ENCODE measurements at regions not wholly inside any gene's neighbourhood (a gene's known extent, or its start where the extent isn't known, plus 50 kb on each side); places are given as distances from the start of the nearest gene placed in this dataset.
"Not testable (repeated sequence)": the region's sequence is repeated elsewhere in the genome, so short reads cannot be mapped to it uniquely, and the experiment has no call there.

DNA sequence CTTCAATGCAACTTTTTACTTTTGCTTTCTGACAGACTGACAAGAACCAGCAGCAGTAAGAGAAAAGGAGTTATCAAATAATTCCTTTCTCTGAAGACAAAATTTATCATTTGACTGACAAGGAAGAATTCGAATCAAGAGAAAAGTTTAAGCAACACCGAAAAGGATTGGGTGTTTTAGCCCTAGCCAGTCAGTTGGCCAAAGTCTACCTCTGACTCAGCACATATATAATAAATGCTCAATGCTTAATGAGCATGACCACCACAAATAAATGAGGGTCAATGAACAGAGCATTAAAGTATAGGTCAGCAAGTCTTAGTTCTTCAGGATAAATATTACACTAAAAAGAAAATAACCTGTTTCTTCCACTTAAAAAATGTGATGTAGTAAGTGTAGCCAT, 1603.5 kb upstream of the C9orf72 start:
- Mint-ChIP-seq H3K4me1 (peaks cover 9 to 32% of the 10 kb centered on the region in 2 donors), H3K4me3 (no peak overlapping the region), H3K27me3 (ENCODE audit: low read depth in 2 of 2) (no peaks in the 10 kb centered on the region), H3K9me3 (peaks cover 0 to 2% of the 10 kb centered on the region in 2 donors), H3K36me3 (no peaks in the 10 kb centered on the region), H3K27ac (no peak overlapping the region)
- H3K27ac ChIP-seq (ENCODE audit: low read length): no peak overlapping the region
- H3K4me3 ChIP-seq (ENCODE audit: low read length): no peak overlapping the region
- DNase-seq (no peak), ATAC-seq (no peak)
- H3K27me3 ChIP-seq (ENCODE audit: control insufficient read depth, insufficient read depth, low read length): no peaks in the 10 kb centered on the region
- H3K4me1 ChIP-seq (ENCODE audit: control insufficient read depth, insufficient read depth, low read length): no peaks in the 10 kb centered on the region
- TF ChIP-seq, protein P1, sequence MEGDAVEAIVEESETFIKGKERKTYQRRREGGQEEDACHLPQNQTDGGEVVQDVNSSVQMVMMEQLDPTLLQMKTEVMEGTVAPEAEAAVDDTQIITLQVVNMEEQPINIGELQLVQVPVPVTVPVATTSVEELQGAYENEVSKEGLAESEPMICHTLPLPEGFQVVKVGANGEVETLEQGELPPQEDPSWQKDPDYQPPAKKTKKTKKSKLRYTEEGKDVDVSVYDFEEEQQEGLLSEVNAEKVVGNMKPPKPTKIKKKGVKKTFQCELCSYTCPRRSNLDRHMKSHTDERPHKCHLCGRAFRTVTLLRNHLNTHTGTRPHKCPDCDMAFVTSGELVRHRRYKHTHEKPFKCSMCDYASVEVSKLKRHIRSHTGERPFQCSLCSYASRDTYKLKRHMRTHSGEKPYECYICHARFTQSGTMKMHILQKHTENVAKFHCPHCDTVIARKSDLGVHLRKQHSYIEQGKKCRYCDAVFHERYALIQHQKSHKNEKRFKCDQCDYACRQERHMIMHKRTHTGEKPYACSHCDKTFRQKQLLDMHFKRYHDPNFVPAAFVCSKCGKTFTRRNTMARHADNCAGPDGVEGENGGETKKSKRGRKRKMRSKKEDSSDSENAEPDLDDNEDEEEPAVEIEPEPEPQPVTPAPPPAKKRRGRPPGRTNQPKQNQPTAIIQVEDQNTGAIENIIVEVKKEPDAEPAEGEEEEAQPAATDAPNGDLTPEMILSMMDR (IDR thresholded peaks at IDR 0.05): no peak
- WGBS (ENCODE audit: insufficient coverage): 78% methylated on average over 2 of the region's 2 CpGs
- intact Hi-C loops (cut with micrococcal nuclease): loop anchor here (1.0 kb wide), 1 partner anchor 16 kb away; no protein-coding TSS in a partner anchor
- H3K36me3 ChIP-seq (ENCODE audit: control insufficient read depth, insufficient read depth, low read length): no peaks in the 10 kb centered on the region
- no peaks in the 10 kb centered on the region for H3K9me3 ChIP-seq (ENCODE audit: control insufficient read depth, insufficient read depth, low read length)

DNA sequence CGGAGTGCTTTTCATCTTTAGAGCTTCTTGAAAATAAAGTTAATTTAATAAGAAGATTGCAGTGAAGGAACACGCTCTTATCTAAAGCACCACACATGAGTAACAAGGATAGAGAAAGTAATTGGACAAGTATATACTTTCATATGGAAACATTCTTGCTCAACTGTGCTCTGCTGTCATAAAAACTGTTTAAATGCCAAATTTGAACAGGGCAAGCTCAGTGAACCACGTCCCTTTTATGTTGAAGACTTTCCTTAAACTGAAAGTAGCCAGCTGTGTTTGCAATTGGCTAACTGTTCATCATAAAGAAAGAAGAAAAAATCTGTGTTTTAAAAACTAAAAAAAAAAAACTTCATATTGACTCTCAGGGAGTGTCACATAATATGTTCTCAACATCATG, 1610.7 kb upstream of the C9orf72 start:
- no peaks in the 10 kb centered on the region for H3K4me1 ChIP-seq (ENCODE audit: control insufficient read depth, insufficient read depth, low read length)
- H3K36me3 ChIP-seq (ENCODE audit: control insufficient read depth, insufficient read depth, low read length): no peaks in the 10 kb centered on the region
- 76% methylated on average over 1 of the region's 3 CpGs for WGBS (ENCODE audit: insufficient coverage)
- H3K27ac Mint-ChIP-seq: peak overlapping the region in 1 of 2 donors; percentile 61
- TF ChIP-seq, protein P1 (IDR thresholded peaks at IDR 0.05): no peak
- DNase-seq: no peak
- H3K36me3 Mint-ChIP-seq: no peaks in the 10 kb centered on the region
- no peak overlapping the region for H3K4me3 Mint-ChIP-seq
- H3K27me3 ChIP-seq (ENCODE audit: control insufficient read depth, insufficient read depth, low read length): no peaks in the 10 kb centered on the region
- H3K9me3 Mint-ChIP-seq: peaks cover 0 to 2% of the 10 kb centered on the region in 2 donors
- H3K4me1 Mint-ChIP-seq: peaks cover 14 to 57% of the 10 kb centered on the region in 2 donors
- no peaks in the 10 kb centered on the region for H3K9me3 ChIP-seq (ENCODE audit: control insufficient read depth, insufficient read depth, low read length)
- no peak for ATAC-seq
- no peak overlapping the region for H3K27ac ChIP-seq (ENCODE audit: low read length)
- intact Hi-C loops (cut with micrococcal nuclease): no loop called here
- H3K27me3 Mint-ChIP-seq (ENCODE audit: low read depth in 2 of 2): no peaks in the 10 kb centered on the region
- no peak overlapping the region for H3K4me3 ChIP-seq (ENCODE audit: low read length)

DNA sequence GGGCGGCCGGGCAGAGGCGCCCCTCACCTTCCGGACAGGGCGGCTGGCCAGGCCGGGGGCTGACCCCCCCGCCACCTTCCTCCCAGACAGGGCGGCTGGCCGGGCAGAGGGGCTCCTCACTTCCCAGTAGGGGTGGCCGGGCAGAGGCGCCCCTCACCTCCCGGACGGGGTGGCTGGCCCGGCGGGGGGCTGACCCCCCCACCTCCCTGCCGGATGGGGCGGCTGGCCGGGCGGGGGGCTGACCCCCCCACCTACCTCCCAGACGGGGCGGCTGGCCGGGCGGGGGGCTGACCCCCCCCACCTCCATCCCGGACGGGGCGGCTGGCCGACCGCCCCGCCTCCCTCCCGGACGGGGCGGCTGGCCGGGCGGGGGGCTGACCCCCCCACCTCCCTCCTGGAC, 1615.5 kb upstream of the C9orf72 start:
- H3K27me3 ChIP-seq (ENCODE audit: control insufficient read depth, insufficient read depth, low read length); H3K36me3 ChIP-seq (ENCODE audit: control insufficient read depth, insufficient read depth, low read length); H3K4me3 ChIP-seq (ENCODE audit: low read length); H3K27ac Mint-ChIP-seq; H3K9me3 Mint-ChIP-seq; H3K27ac ChIP-seq (ENCODE audit: low read length); H3K4me3 Mint-ChIP-seq; intact Hi-C loops (cut with micrococcal nuclease); H3K36me3 Mint-ChIP-seq; H3K4me1 ChIP-seq (ENCODE audit: control insufficient read depth, insufficient read depth, low read length); H3K27me3 Mint-ChIP-seq (ENCODE audit: low read depth in 2 of 2); H3K9me3 ChIP-seq (ENCODE audit: control insufficient read depth, insufficient read depth, low read length); ATAC-seq; DNase-seq: not testable (repeated sequence)
- 92% methylated on average over 5 of the region's 34 CpGs for WGBS (ENCODE audit: insufficient coverage)
- H3K4me1 Mint-ChIP-seq: peaks cover 6 to 40% of the 10 kb centered on the region in 2 donors

DNA sequence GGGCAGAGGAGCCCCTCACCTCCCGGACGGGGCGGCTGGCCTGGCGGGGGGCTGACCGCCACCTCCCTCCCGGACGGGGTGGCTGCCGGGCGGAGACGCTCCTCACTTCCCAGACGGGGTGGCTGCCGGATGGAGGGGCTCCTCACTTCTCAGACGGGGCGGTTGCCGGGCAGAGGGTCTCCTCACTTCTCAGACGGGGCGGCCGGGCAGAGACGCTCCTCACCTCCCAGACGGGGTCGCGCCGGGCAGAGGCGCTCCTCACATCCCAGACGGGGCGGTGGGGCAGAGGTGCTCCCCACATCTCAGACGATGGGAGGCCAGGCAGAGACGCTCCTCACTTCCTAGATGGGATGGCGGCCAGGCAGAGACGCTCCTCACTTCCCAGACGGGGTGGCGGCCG, 1615.9 kb upstream of the C9orf72 start:
- H3K27me3 ChIP-seq (ENCODE audit: control insufficient read depth, insufficient read depth, low read length); H3K36me3 Mint-ChIP-seq; intact Hi-C loops (cut with micrococcal nuclease); DNase-seq; H3K27ac Mint-ChIP-seq; H3K4me1 ChIP-seq (ENCODE audit: control insufficient read depth, insufficient read depth, low read length); H3K36me3 ChIP-seq (ENCODE audit: control insufficient read depth, insufficient read depth, low read length); ATAC-seq; H3K4me3 ChIP-seq (ENCODE audit: low read length); H3K9me3 Mint-ChIP-seq; H3K9me3 ChIP-seq (ENCODE audit: control insufficient read depth, insufficient read depth, low read length); H3K27me3 Mint-ChIP-seq (ENCODE audit: low read depth in 2 of 2); H3K4me3 Mint-ChIP-seq; H3K27ac ChIP-seq (ENCODE audit: low read length): not testable (repeated sequence)
- WGBS (ENCODE audit: insufficient coverage): 98% methylated on average over 21 of the region's 33 CpGs
- peaks cover 6 to 40% of the 10 kb centered on the region in 2 donors for H3K4me1 Mint-ChIP-seq

DNA sequence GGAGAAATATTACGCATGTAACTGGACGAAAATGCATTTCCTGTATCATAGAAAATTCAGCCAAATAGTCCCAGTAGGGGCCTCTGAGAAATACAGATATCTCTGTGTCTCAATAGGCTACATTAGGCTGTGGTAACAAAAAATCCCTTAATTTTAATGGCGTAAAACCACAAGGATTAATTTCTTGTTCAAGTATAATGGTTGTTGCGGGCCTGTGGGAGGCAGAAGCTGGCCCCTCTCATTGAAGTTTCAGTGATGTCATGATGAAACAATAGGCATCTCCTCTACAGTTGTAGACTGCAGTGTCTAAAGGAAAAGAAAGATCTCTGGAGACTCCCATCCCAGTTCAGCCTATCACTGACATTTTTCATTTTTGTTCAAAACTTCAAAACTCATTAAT, 1625.6 kb upstream of the C9orf72 start:
- intact Hi-C loops (cut with micrococcal nuclease): no loop called here
- Mint-ChIP-seq H3K36me3 (no peaks in the 10 kb centered on the region), H3K4me1 (peaks cover 6 to 51% of the 10 kb centered on the region in 2 donors), H3K27ac (peak overlapping the region in 1 of 2 donors; percentile 44), H3K4me3 (no peak overlapping the region), H3K9me3 (no peaks in the 10 kb centered on the region), H3K27me3 (ENCODE audit: low read depth in 2 of 2) (no peaks in the 10 kb centered on the region)
- Histone ChIP-seq H3K4me1 (ENCODE audit: control insufficient read depth, insufficient read depth, low read length) (no peaks in the 10 kb centered on the region), H3K36me3 (ENCODE audit: control insufficient read depth, insufficient read depth, low read length) (no peaks in the 10 kb centered on the region), H3K27me3 (ENCODE audit: control insufficient read depth, insufficient read depth, low read length) (no peaks in the 10 kb centered on the region), H3K27ac (ENCODE audit: low read length) (no peak overlapping the region), H3K4me3 (ENCODE audit: low read length) (no peak overlapping the region), H3K9me3 (ENCODE audit: control insufficient read depth, insufficient read depth, low read length) (no peaks in the 10 kb centered on the region)
- DNase-seq: no peak
- TF ChIP-seq, protein P1 (IDR thresholded peaks at IDR 0.05): no peak
- WGBS (ENCODE audit: insufficient coverage): 90% methylated on average over 4 of the region's 4 CpGs
- no peak for ATAC-seq
